HL-60 (cell line): ENCODE measurements at regions not wholly inside any gene's neighbourhood (a gene's known extent, or its start where the extent isn't known, plus 50 kb on each side); places are given as distances from the start of the nearest gene placed in this dataset.

Source experiments
- GABPA ChIP-seq: IDR thresholded peaks from 2 replicates; pipeline ENCODE4 v1.6.1; 2012; ENCODE audit warnings: low read depth
- TF ChIP-seq, protein P1 (sequence below): IDR thresholded peaks from one replicate; pipeline ENCODE4 v1.5.1; 2011; ENCODE audit warnings: low read length, control low read depth, inconsistent platforms; ENCODE audit not compliant: insufficient read depth

DNA sequence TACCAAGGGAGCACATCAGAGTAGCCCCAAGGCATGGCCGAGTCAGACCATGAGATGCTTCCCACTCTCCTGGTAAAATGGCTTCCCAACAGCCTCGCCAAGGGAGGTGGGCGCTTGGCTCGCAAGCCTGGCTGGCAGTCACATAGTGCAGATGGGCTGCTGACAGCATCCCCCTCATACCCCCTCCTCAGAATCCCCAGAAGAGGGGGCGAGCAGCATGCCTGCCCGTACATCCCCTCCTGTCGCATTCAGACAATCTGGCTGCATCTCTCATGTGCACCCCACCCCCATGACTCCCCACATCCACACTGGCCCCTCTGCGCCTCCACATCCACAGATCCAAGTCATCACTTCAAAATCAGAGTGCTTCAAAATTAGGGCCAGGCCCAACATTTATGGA, 54.0 kb upstream of the CES5A start:
- TF ChIP-seq, protein P1, sequence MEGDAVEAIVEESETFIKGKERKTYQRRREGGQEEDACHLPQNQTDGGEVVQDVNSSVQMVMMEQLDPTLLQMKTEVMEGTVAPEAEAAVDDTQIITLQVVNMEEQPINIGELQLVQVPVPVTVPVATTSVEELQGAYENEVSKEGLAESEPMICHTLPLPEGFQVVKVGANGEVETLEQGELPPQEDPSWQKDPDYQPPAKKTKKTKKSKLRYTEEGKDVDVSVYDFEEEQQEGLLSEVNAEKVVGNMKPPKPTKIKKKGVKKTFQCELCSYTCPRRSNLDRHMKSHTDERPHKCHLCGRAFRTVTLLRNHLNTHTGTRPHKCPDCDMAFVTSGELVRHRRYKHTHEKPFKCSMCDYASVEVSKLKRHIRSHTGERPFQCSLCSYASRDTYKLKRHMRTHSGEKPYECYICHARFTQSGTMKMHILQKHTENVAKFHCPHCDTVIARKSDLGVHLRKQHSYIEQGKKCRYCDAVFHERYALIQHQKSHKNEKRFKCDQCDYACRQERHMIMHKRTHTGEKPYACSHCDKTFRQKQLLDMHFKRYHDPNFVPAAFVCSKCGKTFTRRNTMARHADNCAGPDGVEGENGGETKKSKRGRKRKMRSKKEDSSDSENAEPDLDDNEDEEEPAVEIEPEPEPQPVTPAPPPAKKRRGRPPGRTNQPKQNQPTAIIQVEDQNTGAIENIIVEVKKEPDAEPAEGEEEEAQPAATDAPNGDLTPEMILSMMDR = no peak
- no peak for TF ChIP-seq GABPA
